WTC11 (cell line): ENCODE measurements at regions not wholly inside any gene's neighbourhood (a gene's known extent, or its start where the extent isn't known, plus 50 kb on each side); places are given as distances from the start of the nearest gene placed in this dataset.

ENCODE experiments used
- ATAC-seq: fragments of 200-7000 bp; cut with Tn5 transposase; 2 replicates; pipeline ENCODE4 v1.10.0; 2021; ENCODE audit warnings: mild to moderate bottlenecking, moderate library complexity
- CTCF ChIA-PET: fragments of 300-600 bp; sonication (Branson Sonifier 250); formaldehyde crosslinking; loops from one replicate; lab custom pipeline; 2021; ENCODE audit warnings: antibody characterized with exemption; lab: Charles Lee
- POLR2A ChIA-PET: fragments of 350-600 bp; sonication (Branson Sonifier 250); formaldehyde crosslinking; loops from one replicate; lab custom pipeline; 2021; ENCODE audit warnings: antibody characterized with exemption; lab: Charles Lee
- DNase-seq: peaks from one replicate; pipeline ENCODE4 v3.0.0; 2021; ENCODE audit warnings: low spot score
- H3K27ac Mint-ChIP-seq: 2 replicates; pipeline ENCODE4 v1.8.0; 2021; ENCODE audit warnings: mixed read lengths
- H3K27me3 Mint-ChIP-seq: 2 replicates; pipeline ENCODE4 v1.8.0; 2021; ENCODE audit warnings: low read depth, mild to moderate bottlenecking, moderate library complexity, mixed read lengths
- H3K36me3 Mint-ChIP-seq: 2 replicates; pipeline ENCODE4 v1.8.0; 2021; ENCODE audit warnings: mixed read lengths
- H3K4me1 Mint-ChIP-seq: 2 replicates; pipeline ENCODE4 v1.8.0; 2022; ENCODE audit warnings: mixed read lengths
- H3K4me3 Mint-ChIP-seq: 2 replicates; pipeline ENCODE4 v1.8.0; 2021; ENCODE audit warnings: mild to moderate bottlenecking, moderate library complexity, mixed read lengths
- H3K9me3 Mint-ChIP-seq: 2 replicates; pipeline ENCODE4 v1.8.0; 2021; ENCODE audit warnings: mixed read lengths
- AR ChIP-seq: fragments of 250-450 bp; sonication (Bioruptor Pico); IDR thresholded peaks from 2 replicates; pipeline ENCODE4 v1.9.0; 2021; ENCODE audit warnings: mild to moderate bottlenecking
- CREM ChIP-seq: sonication (generic); formaldehyde crosslinking; IDR thresholded peaks from 2 replicates; pipeline ENCODE4 v1.8.1; 2022; ENCODE audit warnings: mild to moderate bottlenecking, missing genetic modification reagents, moderate library complexity
- E2F4 ChIP-seq: sonication (generic); formaldehyde crosslinking; IDR thresholded peaks from 2 replicates; pipeline ENCODE4 v1.8.1; 2022; ENCODE audit warnings: low read depth, mild to moderate bottlenecking, moderate library complexity, missing genetic modification reagents, borderline replicate concordance
- HMGA2 ChIP-seq: fragments of 250-450 bp; sonication (Bioruptor Pico); IDR thresholded peaks from 2 replicates; pipeline ENCODE4 v1.4.0; 2021; ENCODE audit warnings: mild to moderate bottlenecking, moderate library complexity
- IRF1 ChIP-seq: sonication (generic); formaldehyde crosslinking; IDR thresholded peaks from 2 replicates; pipeline ENCODE4 v1.8.0; 2023; ENCODE audit warnings: missing genetic modification reagents
- MLX ChIP-seq: sonication (generic); formaldehyde crosslinking; IDR thresholded peaks from 2 replicates; pipeline ENCODE4 v1.8.1; 2023; ENCODE audit warnings: mild to moderate bottlenecking, missing genetic modification reagents, moderate library complexity
- MXD4 ChIP-seq: fragments of 250-450 bp; sonication (Bioruptor Pico); IDR thresholded peaks from 2 replicates; pipeline ENCODE4 v1.8.0; 2021; ENCODE audit warnings: mild to moderate bottlenecking, moderate library complexity, borderline replicate concordance
- NFE2L1 ChIP-seq: sonication (generic); formaldehyde crosslinking; IDR thresholded peaks from 2 replicates; pipeline ENCODE4 v1.8.1; 2023; ENCODE audit warnings: missing genetic modification reagents
- NR1H2 ChIP-seq: sonication (generic); formaldehyde crosslinking; IDR thresholded peaks from 2 replicates; pipeline ENCODE4 v1.9.0; 2021; ENCODE audit warnings: mild to moderate bottlenecking, moderate library complexity, missing genetic modification reagents
- NR3C1 ChIP-seq: sonication (generic); formaldehyde crosslinking; conservative IDR thresholded peaks from 2 replicates; pipeline ENCODE4 v1.8.1; 2023; ENCODE audit warnings: low read depth, mild to moderate bottlenecking, missing genetic modification reagents
- PREB ChIP-seq: sonication (generic); formaldehyde crosslinking; IDR thresholded peaks from 2 replicates; pipeline ENCODE4 v1.8.1; 2022; ENCODE audit warnings: mild to moderate bottlenecking, missing genetic modification reagents, moderate library complexity, borderline replicate concordance
- PRRX2 ChIP-seq: fragments of 250-450 bp; sonication (Bioruptor Pico); IDR thresholded peaks from 2 replicates; pipeline ENCODE4 v1.8.0; 2021; ENCODE audit warnings: mild to moderate bottlenecking
- RELA ChIP-seq: sonication (generic); formaldehyde crosslinking; IDR thresholded peaks from 2 replicates; pipeline ENCODE4 v1.8.1; 2022; ENCODE audit warnings: missing genetic modification reagents, mild to moderate bottlenecking, borderline replicate concordance
- SMAD3 ChIP-seq: sonication (generic); formaldehyde crosslinking; IDR thresholded peaks from 2 replicates; pipeline ENCODE4 v1.8.0; 2022; ENCODE audit warnings: missing genetic modification reagents, mild to moderate bottlenecking, borderline replicate concordance
- SOX15 ChIP-seq: fragments of 250-450 bp; sonication (Bioruptor Pico); IDR thresholded peaks from 2 replicates; pipeline ENCODE4 v1.9.0; 2021; ENCODE audit warnings: mild to moderate bottlenecking
- USF1 ChIP-seq: sonication (generic); formaldehyde crosslinking; IDR thresholded peaks from 2 replicates; pipeline ENCODE4 v1.8.0; 2022; ENCODE audit warnings: mild to moderate bottlenecking, missing genetic modification reagents
- USF2 ChIP-seq: sonication (generic); formaldehyde crosslinking; IDR thresholded peaks from 2 replicates; pipeline ENCODE4 v1.8.1; 2023; ENCODE audit warnings: mild to moderate bottlenecking, missing genetic modification reagents, moderate library complexity
- ZBTB43 ChIP-seq: sonication (generic); formaldehyde crosslinking; IDR thresholded peaks from 2 replicates; pipeline ENCODE4 v1.8.1; 2023; ENCODE audit warnings: mild to moderate bottlenecking, missing genetic modification reagents
- ZNF232 ChIP-seq: sonication (generic); formaldehyde crosslinking; IDR thresholded peaks from 2 replicates; pipeline ENCODE4 v1.8.0; 2022; ENCODE audit warnings: mild to moderate bottlenecking, missing genetic modification reagents
- ZNF671 ChIP-seq: fragments of 250-450 bp; sonication (Bioruptor Pico); IDR thresholded peaks from 2 replicates; pipeline ENCODE4 v1.8.0; 2021; ENCODE audit warnings: mild to moderate bottlenecking

- TF ChIP-seq AR (CRISPR knock-in tag) (no peak), USF2 (CRISPR knock-in tag) (no peak)
Measured at GRCh38 chr14:25464772-25465171, 414.8 kb upstream of the STXBP6 start (continued).

- POLR2A ChIA-PET, result no interaction called here
- ATAC-seq, result no peak
Measured at GRCh38 chr14:25464078-25464477, 414.1 kb upstream of the STXBP6 start.

GRCh38 chr14:25463480-25463879 lies 413.5 kb upstream of the STXBP6 start:
- CTCF ChIA-PET, result interaction anchor here (2.1 kb wide), 1 partner anchor 75 kb away, joined by 9 read pairs; no protein-coding TSS in a partner anchor
- Mint-ChIP-seq H3K27ac (no peak overlapping the region), H3K9me3 (peaks cover 22% of the 10 kb centered on the region), H3K36me3 (no peaks in the 10 kb centered on the region), H3K27me3 (no peaks in the 10 kb centered on the region; the same call in 1 of the 2 replicates), H3K4me1 (peaks cover 29% of the 10 kb centered on the region), H3K4me3 (no peak overlapping the region)
- no peak for TF ChIP-seq NR1H2 (CRISPR knock-in tag)
- TF ChIP-seq CREM (CRISPR knock-in tag), result no peak
- TF ChIP-seq ZNF232 (CRISPR knock-in tag), result no peak
- TF ChIP-seq USF1, result no peak
- TF ChIP-seq MXD4 (CRISPR knock-in tag), result no peak
- no peak for TF ChIP-seq NFE2L1 (CRISPR knock-in tag)
- TF ChIP-seq RELA (CRISPR knock-in tag), result no peak
- TF ChIP-seq E2F4 (CRISPR knock-in tag), result no peak
- TF ChIP-seq PREB (CRISPR knock-in tag), result no peak
- no peak for TF ChIP-seq SOX15
- no peak for TF ChIP-seq IRF1 (CRISPR knock-in tag)
- TF ChIP-seq SMAD3 (CRISPR knock-in tag), result no peak
- TF ChIP-seq MLX (CRISPR knock-in tag), result no peak
- no peak for TF ChIP-seq NR3C1
- no peak for TF ChIP-seq ZNF671 (CRISPR knock-in tag)
- TF ChIP-seq HMGA2 (CRISPR knock-in tag), result no peak
- no peak for TF ChIP-seq ZBTB43
- POLR2A ChIA-PET, result no interaction called here
- DNase-seq (no peak), ATAC-seq (no peak; the same call in 1 of the 2 replicates)

More at GRCh38 chr14:25464078-25464477, 414.1 kb upstream of the STXBP6 start:
- H3K27me3 Mint-ChIP-seq, result no peaks in the 10 kb centered on the region; the same call in 1 of the 2 replicates
- no peak overlapping the region for H3K27ac Mint-ChIP-seq
- DNase-seq, result no peak
- H3K9me3 Mint-ChIP-seq, result peaks cover 22% of the 10 kb centered on the region
- CTCF ChIA-PET, result interaction anchor here (1.4 to 2.1 kb wide), 3 partner anchors 33 to 74 kb away, joined by 5 to 9 read pairs (median 7); no protein-coding TSS in a partner anchor
- peaks cover 29% of the 10 kb centered on the region for H3K4me1 Mint-ChIP-seq
- TF ChIP-seq PRRX2, result no peak
- no peak for TF ChIP-seq SOX15
- H3K36me3 Mint-ChIP-seq, result no peaks in the 10 kb centered on the region
- H3K4me3 Mint-ChIP-seq, result no peak overlapping the region
